D721Med (cell line): ENCODE measurements at regions not wholly inside any gene's neighbourhood (a gene's known extent, or its start where the extent isn't known, plus 50 kb on each side); places are given as distances from the start of the nearest gene placed in this dataset.
"Not testable (repeated sequence)": the region's sequence is repeated elsewhere in the genome, so short reads cannot be mapped to it uniquely, and the experiment has no call there.

Source experiments
- DNase-seq: peaks from one replicate; pipeline ENCODE4 v3.0.0; 2011; ENCODE audit warnings: low spot score; ENCODE audit not compliant: insufficient read length
- FAIRE-seq: peaks from 2 replicates; lab custom pipeline; 2011; peaks lifted over from hg19 to GRCh38; lab: Jason Lieb, UNC
- CTCF ChIP-seq: IDR thresholded peaks from 2 replicates; pipeline ENCODE4 v1.5.1; 2012; ENCODE audit warnings: mild to moderate bottlenecking, control low read depth; ENCODE audit not compliant: insufficient read depth; ENCODE audit errors: missing control alignments

GRCh38 chr21:14058566-14058965 lies 152.2 kb downstream of the LIPI start:
- no peak for DNase-seq

GRCh38 chr21:14057841-14058481 lies 152.8 kb downstream of the LIPI start:
- not testable (repeated sequence) for DNase-seq, FAIRE-seq

More at GRCh38 chr21:14058566-14058965, 152.2 kb downstream of the LIPI start:
- no peak for FAIRE-seq
- no peak for TF ChIP-seq CTCF

- FAIRE-seq: no peak
Observed at GRCh38 chr21:14057313-14057712, 153.4 kb downstream of the LIPI start.

GRCh38 chr21:14056771-14057191 lies 154.0 kb downstream of the LIPI start:
- FAIRE-seq (no peak), DNase-seq (no peak)
- TF ChIP-seq CTCF: no peak

More at GRCh38 chr21:14057313-14057712, 153.4 kb downstream of the LIPI start:
- DNase-seq: no peak
- TF ChIP-seq CTCF: no peak

- not testable (repeated sequence) for FAIRE-seq, DNase-seq
Observed at GRCh38 chr21:14055746-14056515, 154.8 kb downstream of the LIPI start.

GRCh38 chr21:14054682-14055081 lies 156.1 kb downstream of the LIPI start:
- FAIRE-seq (no peak), DNase-seq (no peak)
- no peak for TF ChIP-seq CTCF

GRCh38 chr21:14050121-14050520 lies 160.6 kb downstream of the LIPI start:
- DNase-seq (no peak), FAIRE-seq (no peak)

More at GRCh38 chr21:14050121-14050520, 160.6 kb downstream of the LIPI start:
- TF ChIP-seq CTCF: no peak
